ENCODE measurements at regions not wholly inside any gene's neighbourhood (a gene's known extent, or its start where the extent isn't known, plus 50 kb on each side); places are given as distances from the start of the nearest gene placed in this dataset.

- TF ChIP-seq CTCF (IDR thresholded peaks at IDR 0.05; ENCODE audit: low read depth, low read length, missing input control): no peak
- TF ChIP-seq YY1 (IDR thresholded peaks at IDR 0.05): no peak
- no peak for TF ChIP-seq RXRA (IDR thresholded peaks at IDR 0.05)
- TF ChIP-seq ATF3 (IDR thresholded peaks at IDR 0.05): no peak
- no peak for TF ChIP-seq MAX (IDR thresholded peaks at IDR 0.05)
- TF ChIP-seq REST (IDR thresholded peaks at IDR 0.05): no peak
- TF ChIP-seq GABPA (IDR thresholded peaks at IDR 0.05 in 1 of 2, conservative IDR thresholded peaks at IDR 0.05 in 1 of 2): no peak
- TF ChIP-seq FOXA2 (IDR thresholded peaks at IDR 0.05): no peak
- no peak for TF ChIP-seq TAF1 (conservative IDR thresholded peaks at IDR 0.05)
These were observed 337.7 kb downstream of the HDGFL1 start for GRCh38 chr6:22907085-22907484.
